Liver (tissue), 3 donors: ENCODE measurements at regions not wholly inside any gene's neighbourhood (a gene's known extent, or its start where the extent isn't known, plus 50 kb on each side); places are given as distances from the start of the nearest gene placed in this dataset.

Experiments used
- EGR1 ChIP-seq, 2 donors: IDR thresholded peaks; 2 replicates each; pipeline ENCODE4 v1.6.1; 2016 to 2018; ENCODE audit warnings: antibody characterized with exemption in 2 of 2, low read depth in 2 of 2
- FOXA1 ChIP-seq: IDR thresholded peaks from 2 replicates; pipeline ENCODE4 v1.6.1; 2016; ENCODE audit warnings: antibody characterized with exemption
- HNF4A ChIP-seq, 2 donors: conservative IDR thresholded peaks; 2 replicates each; pipeline ENCODE4 v1.6.1; 2016; ENCODE audit warnings: antibody characterized with exemption in 2 of 2, mild to moderate bottlenecking in 2 of 2
- JUND ChIP-seq, 2 donors: IDR thresholded peaks; 2 replicates each; pipeline ENCODE4 v1.6.1; 2016; ENCODE audit warnings: antibody characterized with exemption in 2 of 2
- RAD21 ChIP-seq, 2 donors: IDR thresholded peaks; 2 replicates each; pipeline ENCODE4 v1.6.1; 2016; ENCODE audit warnings: antibody characterized with exemption in 2 of 2, mild to moderate bottlenecking in 2 of 2
- RXRA ChIP-seq, 2 donors: IDR thresholded peaks; 2 replicates each; pipeline ENCODE4 v1.6.1; 2017 to 2018; ENCODE audit warnings: antibody characterized with exemption in 2 of 2, mild to moderate bottlenecking in 1 of 2
- TAF1 ChIP-seq: conservative IDR thresholded peaks from 2 replicates; pipeline ENCODE4 v1.6.1; 2016; ENCODE audit warnings: antibody characterized with exemption, mild to moderate bottlenecking
- YY1 ChIP-seq: IDR thresholded peaks from 2 replicates; pipeline ENCODE4 v1.6.1; 2016; ENCODE audit warnings: antibody characterized with exemption, mild to moderate bottlenecking
- TF ChIP-seq, protein P1 (sequence below): IDR thresholded peaks from 2 replicates; pipeline ENCODE4 v1.6.1; 2016; ENCODE audit warnings: antibody characterized with exemption, mild to moderate bottlenecking
- TF ChIP-seq, protein P2 (sequence below): fragments of 150-350 bp; IDR thresholded peaks from 2 replicates; pipeline ENCODE4 v1.5.1; 2017; ENCODE audit warnings: improper control_type of control experiment, low read depth, low read length; ENCODE audit not compliant: missing input control
- TF ChIP-seq, protein P3 (sequence below): IDR thresholded peaks from 2 replicates; pipeline ENCODE4 v1.6.1; 2016; ENCODE audit warnings: antibody characterized with exemption
- TF ChIP-seq, protein P4 (sequence below): IDR thresholded peaks from 2 replicates; pipeline ENCODE4 v1.6.1; 2016; ENCODE audit warnings: antibody characterized with exemption
- donor health status: healthy.
- donor health status: healthy.

DNA sequence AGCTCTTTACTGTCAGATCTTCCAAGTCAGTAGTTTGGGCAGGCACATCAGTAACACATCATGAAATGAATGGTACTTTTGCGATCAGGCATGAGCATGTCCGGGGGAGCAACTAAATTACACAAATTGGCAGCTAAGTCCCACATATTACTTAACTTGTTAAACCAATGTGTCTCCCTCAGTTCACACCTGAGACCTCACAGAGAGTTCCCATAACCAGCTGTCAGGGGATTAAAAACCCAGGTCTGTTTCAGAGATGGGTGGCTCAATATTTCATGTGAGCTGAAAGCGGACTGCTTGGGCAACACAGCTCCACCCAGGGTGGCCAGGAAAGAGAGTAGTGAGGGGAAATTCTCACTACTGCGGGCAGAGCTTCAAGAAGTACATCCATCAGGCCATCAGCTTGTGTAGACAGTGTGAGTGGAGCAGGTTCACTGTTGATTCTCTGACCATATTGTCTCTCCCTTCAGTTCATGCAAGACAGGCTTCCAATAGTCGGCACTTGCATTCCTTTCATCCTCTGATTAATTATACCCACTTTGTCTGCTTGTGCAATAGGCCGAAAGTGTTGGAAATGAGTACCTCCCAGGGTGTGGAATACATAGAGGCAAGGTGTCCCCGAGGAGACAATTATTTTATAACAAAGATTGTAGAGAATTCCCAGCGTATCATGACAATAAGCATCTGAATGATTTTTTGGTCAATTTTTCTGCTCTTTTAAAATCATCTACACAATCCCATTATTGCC, 139.9 kb downstream of the PTGER3 start:
- TF ChIP-seq, protein P1, sequence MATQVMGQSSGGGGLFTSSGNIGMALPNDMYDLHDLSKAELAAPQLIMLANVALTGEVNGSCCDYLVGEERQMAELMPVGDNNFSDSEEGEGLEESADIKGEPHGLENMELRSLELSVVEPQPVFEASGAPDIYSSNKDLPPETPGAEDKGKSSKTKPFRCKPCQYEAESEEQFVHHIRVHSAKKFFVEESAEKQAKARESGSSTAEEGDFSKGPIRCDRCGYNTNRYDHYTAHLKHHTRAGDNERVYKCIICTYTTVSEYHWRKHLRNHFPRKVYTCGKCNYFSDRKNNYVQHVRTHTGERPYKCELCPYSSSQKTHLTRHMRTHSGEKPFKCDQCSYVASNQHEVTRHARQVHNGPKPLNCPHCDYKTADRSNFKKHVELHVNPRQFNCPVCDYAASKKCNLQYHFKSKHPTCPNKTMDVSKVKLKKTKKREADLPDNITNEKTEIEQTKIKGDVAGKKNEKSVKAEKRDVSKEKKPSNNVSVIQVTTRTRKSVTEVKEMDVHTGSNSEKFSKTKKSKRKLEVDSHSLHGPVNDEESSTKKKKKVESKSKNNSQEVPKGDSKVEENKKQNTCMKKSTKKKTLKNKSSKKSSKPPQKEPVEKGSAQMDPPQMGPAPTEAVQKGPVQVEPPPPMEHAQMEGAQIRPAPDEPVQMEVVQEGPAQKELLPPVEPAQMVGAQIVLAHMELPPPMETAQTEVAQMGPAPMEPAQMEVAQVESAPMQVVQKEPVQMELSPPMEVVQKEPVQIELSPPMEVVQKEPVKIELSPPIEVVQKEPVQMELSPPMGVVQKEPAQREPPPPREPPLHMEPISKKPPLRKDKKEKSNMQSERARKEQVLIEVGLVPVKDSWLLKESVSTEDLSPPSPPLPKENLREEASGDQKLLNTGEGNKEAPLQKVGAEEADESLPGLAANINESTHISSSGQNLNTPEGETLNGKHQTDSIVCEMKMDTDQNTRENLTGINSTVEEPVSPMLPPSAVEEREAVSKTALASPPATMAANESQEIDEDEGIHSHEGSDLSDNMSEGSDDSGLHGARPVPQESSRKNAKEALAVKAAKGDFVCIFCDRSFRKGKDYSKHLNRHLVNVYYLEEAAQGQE, result no peak
- TF ChIP-seq JUND (IDR thresholded peaks at IDR 0.05) (no peak), RXRA (IDR thresholded peaks at IDR 0.05) (no peak), YY1 (no peak), EGR1 (IDR thresholded peaks at IDR 0.05; ENCODE audit: low read depth in 2 of 2) (no peak), TAF1 (no peak), FOXA1 (no peak), HNF4A (conservative IDR thresholded peaks at IDR 0.05) (no peak), RAD21 (IDR thresholded peaks at IDR 0.05) (no peak)
- TF ChIP-seq, protein P2, sequence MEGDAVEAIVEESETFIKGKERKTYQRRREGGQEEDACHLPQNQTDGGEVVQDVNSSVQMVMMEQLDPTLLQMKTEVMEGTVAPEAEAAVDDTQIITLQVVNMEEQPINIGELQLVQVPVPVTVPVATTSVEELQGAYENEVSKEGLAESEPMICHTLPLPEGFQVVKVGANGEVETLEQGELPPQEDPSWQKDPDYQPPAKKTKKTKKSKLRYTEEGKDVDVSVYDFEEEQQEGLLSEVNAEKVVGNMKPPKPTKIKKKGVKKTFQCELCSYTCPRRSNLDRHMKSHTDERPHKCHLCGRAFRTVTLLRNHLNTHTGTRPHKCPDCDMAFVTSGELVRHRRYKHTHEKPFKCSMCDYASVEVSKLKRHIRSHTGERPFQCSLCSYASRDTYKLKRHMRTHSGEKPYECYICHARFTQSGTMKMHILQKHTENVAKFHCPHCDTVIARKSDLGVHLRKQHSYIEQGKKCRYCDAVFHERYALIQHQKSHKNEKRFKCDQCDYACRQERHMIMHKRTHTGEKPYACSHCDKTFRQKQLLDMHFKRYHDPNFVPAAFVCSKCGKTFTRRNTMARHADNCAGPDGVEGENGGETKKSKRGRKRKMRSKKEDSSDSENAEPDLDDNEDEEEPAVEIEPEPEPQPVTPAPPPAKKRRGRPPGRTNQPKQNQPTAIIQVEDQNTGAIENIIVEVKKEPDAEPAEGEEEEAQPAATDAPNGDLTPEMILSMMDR, result no peak
- TF ChIP-seq, protein P3, sequence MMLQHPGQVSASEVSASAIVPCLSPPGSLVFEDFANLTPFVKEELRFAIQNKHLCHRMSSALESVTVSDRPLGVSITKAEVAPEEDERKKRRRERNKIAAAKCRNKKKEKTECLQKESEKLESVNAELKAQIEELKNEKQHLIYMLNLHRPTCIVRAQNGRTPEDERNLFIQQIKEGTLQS, result no peak
- TF ChIP-seq, protein P4, sequence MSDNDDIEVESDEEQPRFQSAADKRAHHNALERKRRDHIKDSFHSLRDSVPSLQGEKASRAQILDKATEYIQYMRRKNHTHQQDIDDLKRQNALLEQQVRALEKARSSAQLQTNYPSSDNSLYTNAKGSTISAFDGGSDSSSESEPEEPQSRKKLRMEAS, result no peak
